ENCODE measurements at regions not wholly inside any gene's neighbourhood (a gene's known extent, or its start where the extent isn't known, plus 50 kb on each side); places are given as distances from the start of the nearest gene placed in this dataset.

- no peak for DNase-seq
Measured at GRCh38 chr1:214208460-214208859, 72.5 kb upstream of the SMYD2 start.

- peak in 2 of 14 donors; percentile 21 to 40 for DNase-seq
Measured at GRCh38 chr1:214209260-214209808, 71.6 kb upstream of the SMYD2 start.

- no peak for DNase-seq
Measured at GRCh38 chr1:214213136-214213535, 67.8 kb upstream of the SMYD2 start.

- no peak for DNase-seq
Measured at GRCh38 chr1:214214851-214215250, 66.1 kb upstream of the SMYD2 start.

GRCh38 chr1:214215583-214215982 is 65.4 kb upstream of the SMYD2 start:
- no peak for DNase-seq

- peak in 1 of 14 donors; percentile 58 for DNase-seq
Measured at GRCh38 chr1:214216021-214216420, 64.9 kb upstream of the SMYD2 start.

GRCh38 chr1:214216779-214217178 is 64.2 kb upstream of the SMYD2 start:
- DNase-seq, result no peak

GRCh38 chr1:214219902-214220301 is 61.1 kb upstream of the SMYD2 start:
- no peak for DNase-seq

GRCh38 chr1:214220891-214221290 is 60.1 kb upstream of the SMYD2 start:
- no peak for DNase-seq

GRCh38 chr1:214224611-214225354 is 56.2 kb upstream of the SMYD2 start:
- DNase-seq, result peak in 2 of 14 donors; percentile 7 to 23

GRCh38 chr1:214228976-214229375 is 52.0 kb upstream of the SMYD2 start:
- DNase-seq, result peak in 2 of 14 donors; percentile 2 to 94

GRCh38 chr1:214229736-214230135 is 51.2 kb upstream of the SMYD2 start:
- DNase-seq, result no peak
